ENCODE measurements at regions not wholly inside any gene's neighbourhood (a gene's known extent, or its start where the extent isn't known, plus 50 kb on each side); places are given as distances from the start of the nearest gene placed in this dataset.

DNA sequence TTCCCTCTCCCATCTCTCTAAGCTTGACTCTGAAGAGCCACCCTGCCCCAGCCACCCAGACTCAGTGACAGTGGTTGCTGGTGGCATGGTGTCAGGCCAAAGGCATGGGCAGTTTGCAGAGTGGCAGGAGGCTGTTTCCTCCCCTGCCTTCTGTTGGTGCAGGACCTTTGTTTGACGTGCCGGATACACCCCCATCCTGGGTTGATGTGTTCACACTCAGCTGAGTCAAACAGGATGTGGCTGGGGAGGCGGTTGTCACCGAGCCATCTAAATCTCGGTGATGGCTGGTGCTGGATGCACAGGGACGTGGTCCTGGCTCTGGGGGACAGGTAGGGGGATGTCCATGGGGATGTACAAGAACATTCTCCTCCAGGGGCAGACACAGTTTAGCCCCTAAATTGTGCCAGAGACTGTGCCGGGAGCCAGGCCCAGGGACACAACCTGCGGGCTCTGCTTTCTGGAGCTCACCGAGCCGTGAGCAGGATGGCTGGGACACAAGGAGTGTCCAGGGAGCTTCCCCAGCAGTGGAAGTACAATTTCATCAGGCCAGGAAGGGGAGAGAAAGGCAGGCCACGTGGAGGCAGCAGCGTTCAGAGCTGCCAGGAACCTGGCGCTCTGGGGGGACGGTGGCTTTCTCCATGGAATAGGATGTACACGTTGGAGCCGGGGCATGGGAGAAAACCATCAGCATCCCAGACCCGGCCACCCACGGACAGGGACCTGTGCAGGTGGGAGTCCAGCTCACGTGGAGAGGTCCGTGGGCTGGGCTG, 264.2 kb downstream of the SEC14L1 start:
- H3K9ac ChIP-seq (ENCODE audit: insufficient read depth in 1 of 2, low read depth in 2 of 2, low read length in 2 of 2), result peak overlapping the region in 1 of 2 experiments; percentile 31; a peak in 1 of 4 replicates
- H3K9me1 ChIP-seq (ENCODE audit: control insufficient read depth, insufficient read depth, low read length), result peaks cover 6% of the 10 kb centered on the region
- no peaks in the 10 kb centered on the region for H3K9me3 ChIP-seq (replicated peaks; ENCODE audit: control insufficient read depth, insufficient read depth, low read depth, low read length)
- WGBS (ENCODE audit: insufficient coverage, low coverage, missing lambda C conversion rate), result 76% methylated on average over 17 of the region's 20 CpGs
- H3K79me2 ChIP-seq (ENCODE audit: control insufficient read depth, insufficient read depth, low read length), result peaks cover 13% of the 10 kb centered on the region
- H2AFZ ChIP-seq (ENCODE audit: low read depth, low read length), result no peak overlapping the region
- no peak overlapping the region for H3K4me2 ChIP-seq (ENCODE audit: insufficient read depth, low read length)
- POLR2A ChIA-PET, result interaction anchor here (0.6 to 1.3 kb wide), 6 partner anchors 11 to 593 kb away, joined by 3 to 4 read pairs (median 3); no protein-coding TSS in a partner anchor
- no peak for DNase-seq (ENCODE audit: extremely low read depth in 1 of 4, low spot score in 3 of 4)
- in situ Hi-C loops (cut with MboI) (no loop called here), intact Hi-C loops (cut with micrococcal nuclease) (loop anchor here (1.0 kb wide), 1 partner anchor 8 kb away; no protein-coding TSS in a partner anchor)
- peaks cover 28% of the 10 kb centered on the region; the same call in 1 of the 2 replicates for H4K20me1 ChIP-seq (replicated peaks; ENCODE audit: control insufficient read depth, insufficient read depth, low read length)
- H3K4me3 ChIP-seq, result no peak overlapping the region
- BruUV-seq (replicated peaks), result no TSS peak
- CTCF ChIA-PET (ENCODE audit: low intra/inter-chr PET ratio), result no interaction called here
- peaks cover 0 to 37% of the 10 kb centered on the region in 2 experiments; a peak in 2 of 5 replicates for H3K4me1 ChIP-seq (replicated peaks in 1 of 2; ENCODE audit: control insufficient read depth in 2 of 2, insufficient read depth in 2 of 2, low read length in 2 of 2)
- no peak for FAIRE-seq
- H3K36me3 ChIP-seq (ENCODE audit: control insufficient read depth, insufficient read depth, low read length), result peaks cover 23% of the 10 kb centered on the region; the same call in 2 of the 3 replicates
- TF ChIP-seq, protein P1, sequence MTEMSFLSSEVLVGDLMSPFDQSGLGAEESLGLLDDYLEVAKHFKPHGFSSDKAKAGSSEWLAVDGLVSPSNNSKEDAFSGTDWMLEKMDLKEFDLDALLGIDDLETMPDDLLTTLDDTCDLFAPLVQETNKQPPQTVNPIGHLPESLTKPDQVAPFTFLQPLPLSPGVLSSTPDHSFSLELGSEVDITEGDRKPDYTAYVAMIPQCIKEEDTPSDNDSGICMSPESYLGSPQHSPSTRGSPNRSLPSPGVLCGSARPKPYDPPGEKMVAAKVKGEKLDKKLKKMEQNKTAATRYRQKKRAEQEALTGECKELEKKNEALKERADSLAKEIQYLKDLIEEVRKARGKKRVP (CRISPR knock-in tag; IDR thresholded peaks at IDR 0.05), result no peak
- TF ChIP-seq ZNF24 (IDR thresholded peaks at IDR 0.05), result no peak
- TF ChIP-seq, protein P2, sequence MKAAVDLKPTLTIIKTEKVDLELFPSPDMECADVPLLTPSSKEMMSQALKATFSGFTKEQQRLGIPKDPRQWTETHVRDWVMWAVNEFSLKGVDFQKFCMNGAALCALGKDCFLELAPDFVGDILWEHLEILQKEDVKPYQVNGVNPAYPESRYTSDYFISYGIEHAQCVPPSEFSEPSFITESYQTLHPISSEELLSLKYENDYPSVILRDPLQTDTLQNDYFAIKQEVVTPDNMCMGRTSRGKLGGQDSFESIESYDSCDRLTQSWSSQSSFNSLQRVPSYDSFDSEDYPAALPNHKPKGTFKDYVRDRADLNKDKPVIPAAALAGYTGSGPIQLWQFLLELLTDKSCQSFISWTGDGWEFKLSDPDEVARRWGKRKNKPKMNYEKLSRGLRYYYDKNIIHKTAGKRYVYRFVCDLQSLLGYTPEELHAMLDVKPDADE (conservative IDR thresholded peaks at IDR 0.05; ENCODE audit: control insufficient read depth, low read depth, low read length), result no peak
- TF ChIP-seq ARID1B (IDR thresholded peaks at IDR 0.05), result no peak
- TF ChIP-seq MAFG (tag; conservative IDR thresholded peaks at IDR 0.05), result no peak
- TF ChIP-seq KLF10 (CRISPR knock-in tag; IDR thresholded peaks at IDR 0.05), result no peak
- TF ChIP-seq FOXA3 (CRISPR knock-in tag; conservative IDR thresholded peaks at IDR 0.05 in 1 of 2, IDR thresholded peaks at IDR 0.05 in 1 of 2), result no peak
- TF ChIP-seq GTF2A2 (tag; IDR thresholded peaks at IDR 0.05), result no peak
- TF ChIP-seq, protein P3, sequence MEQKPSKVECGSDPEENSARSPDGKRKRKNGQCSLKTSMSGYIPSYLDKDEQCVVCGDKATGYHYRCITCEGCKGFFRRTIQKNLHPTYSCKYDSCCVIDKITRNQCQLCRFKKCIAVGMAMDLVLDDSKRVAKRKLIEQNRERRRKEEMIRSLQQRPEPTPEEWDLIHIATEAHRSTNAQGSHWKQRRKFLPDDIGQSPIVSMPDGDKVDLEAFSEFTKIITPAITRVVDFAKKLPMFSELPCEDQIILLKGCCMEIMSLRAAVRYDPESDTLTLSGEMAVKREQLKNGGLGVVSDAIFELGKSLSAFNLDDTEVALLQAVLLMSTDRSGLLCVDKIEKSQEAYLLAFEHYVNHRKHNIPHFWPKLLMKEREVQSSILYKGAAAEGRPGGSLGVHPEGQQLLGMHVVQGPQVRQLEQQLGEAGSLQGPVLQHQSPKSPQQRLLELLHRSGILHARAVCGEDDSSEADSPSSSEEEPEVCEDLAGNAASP (IDR thresholded peaks at IDR 0.05), result no peak
- no peak for TF ChIP-seq ZNF3 (CRISPR knock-in tag; IDR thresholded peaks at IDR 0.05)
- TF ChIP-seq SIN3A (IDR thresholded peaks at IDR 0.05; ENCODE audit: borderline replicate concordance in 2 of 2, control insufficient read depth in 1 of 2, low read depth in 2 of 2, low read length in 2 of 2), result no peak
- no peak for TF ChIP-seq ZNF707 (CRISPR knock-in tag; conservative IDR thresholded peaks at IDR 0.05)
- TF ChIP-seq ZNF124 (CRISPR knock-in tag; IDR thresholded peaks at IDR 0.05), result no peak
- no peak for TF ChIP-seq NFIC (IDR thresholded peaks at IDR 0.05)
- no peak overlapping the region for H3K27ac ChIP-seq (ENCODE audit: extremely low read depth, low read depth, low read length)
- ATAC-seq, result no peak
- H3K27me3 ChIP-seq (ENCODE audit: control insufficient read depth in 2 of 2, insufficient read depth in 2 of 2, low read length in 2 of 2), result no peaks in the 10 kb centered on the region
